Stomach (tissue), 8 donors: ENCODE measurements at regions not wholly inside any gene's neighbourhood (a gene's known extent, or its start where the extent isn't known, plus 50 kb on each side); places are given as distances from the start of the nearest gene placed in this dataset.

Source experiments
- DNase-seq, 2 donors: peaks; one replicate each; pipeline versions ENCODE4 v3.0.0 to v3.0.0-alpha.2; 2013 to 2019
- H3K27ac ChIP-seq, 5 donors: fragments of 200-600 bp in 4 of 5; sonication (generic) in 4 of 5; one replicate each; pipeline ENCODE4 v1.5.1; 2013 to 2019; ENCODE audit warnings: mild to moderate bottlenecking in 1 of 5, moderate library complexity in 1 of 5
- H3K27me3 ChIP-seq, 3 donors: fragments of 200-600 bp; sonication (generic); one replicate each; pipeline ENCODE4 v1.5.1; 2017 to 2019; ENCODE audit warnings: mixed run types in 1 of 3
- H3K36me3 ChIP-seq, 4 donors: fragments of 200-600 bp; sonication (generic); 1 replicate in 3 of 4; 2 replicates in 1 of 4; pipeline ENCODE4 v1.5.1; 2016 to 2019
- H3K4me1 ChIP-seq, 4 donors: fragments of 200-600 bp; sonication (generic); one replicate each; pipeline ENCODE4 v1.5.1; 2016 to 2019
- H3K4me3 ChIP-seq, 4 donors: fragments of 200-600 bp; sonication (generic) in 3 of 4; one replicate each; pipeline ENCODE4 v1.5.1; 2016 to 2019; ENCODE audit warnings: mild to moderate bottlenecking in 1 of 4
- H3K9me3 ChIP-seq, 4 donors: fragments of 200-600 bp; sonication (generic); one replicate each; pipeline ENCODE4 v1.5.1; 2016 to 2019
- EP300 ChIP-seq: sonication (generic); formaldehyde crosslinking; IDR thresholded peaks from one replicate; pipeline ENCODE4 v1.6.1; 2017; ENCODE audit warnings: antibody characterized with exemption
- POLR2A ChIP-seq, 4 donors: fragments of 450-650 bp; IDR thresholded peaks; one replicate each; pipeline ENCODE4 v1.6.1; 2016; ENCODE audit warnings: antibody characterized with exemption in 4 of 4, control low read depth in 2 of 4, mild to moderate bottlenecking in 1 of 4, moderate library complexity in 1 of 4
- POLR2AphosphoS5 ChIP-seq, 3 donors: sonication (generic); formaldehyde crosslinking; IDR thresholded peaks; one replicate each; pipeline ENCODE4 v1.6.1; 2016; ENCODE audit warnings: antibody characterized with exemption in 3 of 3
- WGBS, 5 donors: extraction: QIAGEN DNeasy Blood & Tissue Kit in 3 of 5; methylation state at CpG; one replicate each; pipeline versions ENCODE4 v1.1.5 to v1.1.7; 2013 to 2018; 5-methylcytosine and 5-hydroxymethylcytosine counted together
- intact Hi-C: fragments of 100-400 bp; cut with DNase I; formaldehyde crosslinking; loops from one replicate; pipeline ENCODE4 v1.15.1; 2023; ENCODE audit warnings: low total_unique reads
- TF ChIP-seq, protein P1 (sequence below), 7 experiments: fragments of 450-650 bp in 4 of 7; fragments of 200-600 bp in 3 of 7; sonication (generic) in 3 of 7; IDR thresholded peaks; one replicate each; pipeline ENCODE4 v1.5.1; 2016 to 2019; ENCODE audit warnings: antibody characterized with exemption in 7 of 7, control low read depth in 2 of 7, mild to moderate bottlenecking in 1 of 7
- donor health status: healthy with polysubstance abuse.
- donor health status: Bipolar disorder and iron deficiency.
- donor health status: healthy.

DNA sequence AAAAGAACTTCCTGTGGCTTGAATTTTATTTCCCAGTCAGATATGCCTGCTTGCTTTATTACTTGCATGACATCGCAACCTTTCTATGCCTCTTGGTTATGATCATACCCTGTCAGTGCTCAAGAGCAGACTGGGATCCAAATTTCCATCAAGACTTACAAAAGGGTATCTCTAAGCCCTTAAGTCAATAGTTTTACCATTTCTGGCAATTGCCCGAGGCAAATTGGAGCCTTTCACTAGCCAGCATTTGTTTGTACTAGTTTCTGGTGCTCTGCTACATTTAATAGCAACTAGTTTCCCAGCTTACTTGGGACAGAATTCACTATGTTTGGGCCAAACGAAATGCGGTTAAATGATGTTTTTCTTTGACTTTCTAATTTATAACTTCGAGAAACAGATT, 73.2 kb upstream of the ITM2A start:
- 54 to 84% (median 61%) methylated on average over 5 of the region's 5 CpGs for WGBS, 5 donors

More for the DNA sequence above, 73.2 kb upstream of the ITM2A start:
- intact Hi-C loops: no loop called here
- no peaks in the 10 kb centered on the region for H3K27me3 ChIP-seq
- H3K4me1 ChIP-seq: no peaks in the 10 kb centered on the region
- no peaks in the 10 kb centered on the region for H3K36me3 ChIP-seq
- H3K4me3 ChIP-seq: no peak overlapping the region
- no peak overlapping the region for H3K27ac ChIP-seq
- TF ChIP-seq POLR2A (IDR thresholded peaks at IDR 0.05): no peak
- TF ChIP-seq, protein P1, sequence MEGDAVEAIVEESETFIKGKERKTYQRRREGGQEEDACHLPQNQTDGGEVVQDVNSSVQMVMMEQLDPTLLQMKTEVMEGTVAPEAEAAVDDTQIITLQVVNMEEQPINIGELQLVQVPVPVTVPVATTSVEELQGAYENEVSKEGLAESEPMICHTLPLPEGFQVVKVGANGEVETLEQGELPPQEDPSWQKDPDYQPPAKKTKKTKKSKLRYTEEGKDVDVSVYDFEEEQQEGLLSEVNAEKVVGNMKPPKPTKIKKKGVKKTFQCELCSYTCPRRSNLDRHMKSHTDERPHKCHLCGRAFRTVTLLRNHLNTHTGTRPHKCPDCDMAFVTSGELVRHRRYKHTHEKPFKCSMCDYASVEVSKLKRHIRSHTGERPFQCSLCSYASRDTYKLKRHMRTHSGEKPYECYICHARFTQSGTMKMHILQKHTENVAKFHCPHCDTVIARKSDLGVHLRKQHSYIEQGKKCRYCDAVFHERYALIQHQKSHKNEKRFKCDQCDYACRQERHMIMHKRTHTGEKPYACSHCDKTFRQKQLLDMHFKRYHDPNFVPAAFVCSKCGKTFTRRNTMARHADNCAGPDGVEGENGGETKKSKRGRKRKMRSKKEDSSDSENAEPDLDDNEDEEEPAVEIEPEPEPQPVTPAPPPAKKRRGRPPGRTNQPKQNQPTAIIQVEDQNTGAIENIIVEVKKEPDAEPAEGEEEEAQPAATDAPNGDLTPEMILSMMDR (IDR thresholded peaks at IDR 0.05): no peak
- TF ChIP-seq EP300: no peak
- TF ChIP-seq POLR2AphosphoS5 (IDR thresholded peaks at IDR 0.05): no peak
- no peak for DNase-seq
- no peaks in the 10 kb centered on the region for H3K9me3 ChIP-seq
